ENCODE measurements at regions not wholly inside any gene's neighbourhood (a gene's known extent, or its start where the extent isn't known, plus 50 kb on each side); places are given as distances from the start of the nearest gene placed in this dataset.

DNA sequence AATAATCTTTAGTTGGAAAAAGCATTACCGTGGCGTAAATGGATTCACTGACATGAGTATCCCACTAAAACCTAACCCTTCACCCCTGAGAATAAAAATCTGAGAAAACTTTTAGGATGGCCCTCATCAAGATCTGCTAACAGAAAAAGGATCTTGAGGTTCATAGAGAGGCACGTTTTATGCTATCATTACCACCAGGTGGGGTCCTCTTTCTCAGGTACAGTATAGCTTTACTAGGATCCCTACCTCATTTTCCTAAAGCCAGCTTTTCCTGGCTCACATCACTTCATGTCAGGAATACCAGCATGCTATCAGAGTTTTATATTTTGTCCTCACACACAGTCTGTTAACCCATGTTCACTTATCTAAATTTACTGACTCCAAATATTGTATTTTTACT is 173.7 kb downstream of the POM121L12 start:
- intact Hi-C loops (cut with micrococcal nuclease), result no loop called here
- TF ChIP-seq, protein P1, sequence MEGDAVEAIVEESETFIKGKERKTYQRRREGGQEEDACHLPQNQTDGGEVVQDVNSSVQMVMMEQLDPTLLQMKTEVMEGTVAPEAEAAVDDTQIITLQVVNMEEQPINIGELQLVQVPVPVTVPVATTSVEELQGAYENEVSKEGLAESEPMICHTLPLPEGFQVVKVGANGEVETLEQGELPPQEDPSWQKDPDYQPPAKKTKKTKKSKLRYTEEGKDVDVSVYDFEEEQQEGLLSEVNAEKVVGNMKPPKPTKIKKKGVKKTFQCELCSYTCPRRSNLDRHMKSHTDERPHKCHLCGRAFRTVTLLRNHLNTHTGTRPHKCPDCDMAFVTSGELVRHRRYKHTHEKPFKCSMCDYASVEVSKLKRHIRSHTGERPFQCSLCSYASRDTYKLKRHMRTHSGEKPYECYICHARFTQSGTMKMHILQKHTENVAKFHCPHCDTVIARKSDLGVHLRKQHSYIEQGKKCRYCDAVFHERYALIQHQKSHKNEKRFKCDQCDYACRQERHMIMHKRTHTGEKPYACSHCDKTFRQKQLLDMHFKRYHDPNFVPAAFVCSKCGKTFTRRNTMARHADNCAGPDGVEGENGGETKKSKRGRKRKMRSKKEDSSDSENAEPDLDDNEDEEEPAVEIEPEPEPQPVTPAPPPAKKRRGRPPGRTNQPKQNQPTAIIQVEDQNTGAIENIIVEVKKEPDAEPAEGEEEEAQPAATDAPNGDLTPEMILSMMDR (IDR thresholded peaks at IDR 0.05; ENCODE audit: unreplicated experiment), result no peak
- ChIA-PET POLR2A (no interaction called here), CTCF (no interaction called here)
- H3K4me1 Mint-ChIP-seq (ENCODE audit: insufficient read depth, unreplicated experiment), result no peaks in the 10 kb centered on the region
- BruUV-seq (replicated peaks), result no TSS peak
- peaks cover 6% of the 10 kb centered on the region for H3K9me3 Mint-ChIP-seq (ENCODE audit: unreplicated experiment)
- peaks cover 24% of the 10 kb centered on the region for H3K27me3 Mint-ChIP-seq (ENCODE audit: insufficient read depth, unreplicated experiment)
- no peak for DNase-seq (ENCODE audit: unreplicated experiment)
- no peak overlapping the region for H3K27ac Mint-ChIP-seq (ENCODE audit: low read depth, unreplicated experiment)
- H3K4me3 Mint-ChIP-seq (ENCODE audit: unreplicated experiment), result no peak overlapping the region
- peaks cover 5% of the 10 kb centered on the region for H3K36me3 Mint-ChIP-seq (ENCODE audit: insufficient read depth, unreplicated experiment)

DNA sequence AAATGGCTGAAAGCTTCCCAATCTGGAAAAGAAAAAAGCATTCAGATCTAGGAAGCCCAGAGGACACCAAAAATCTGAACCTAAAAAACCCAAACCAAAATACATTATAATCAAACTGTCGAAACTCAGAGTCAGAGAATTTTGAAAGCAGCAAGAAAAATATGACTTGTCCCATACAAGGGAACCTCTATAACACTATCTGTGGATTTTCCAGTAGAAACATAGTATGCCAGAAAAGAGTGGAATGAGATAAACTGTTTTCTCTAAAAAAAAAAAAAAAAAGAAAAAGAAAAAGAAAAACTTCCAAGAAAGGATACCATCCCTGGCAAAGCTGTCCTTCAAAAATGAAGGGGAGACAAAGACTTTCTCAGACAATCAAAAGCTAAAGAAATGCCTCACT is 179.0 kb downstream of the POM121L12 start:
- H3K36me3 Mint-ChIP-seq (ENCODE audit: insufficient read depth, unreplicated experiment), result no peaks in the 10 kb centered on the region
- no peak overlapping the region for H3K4me3 Mint-ChIP-seq (ENCODE audit: unreplicated experiment)
- peaks cover 21% of the 10 kb centered on the region for H3K9me3 Mint-ChIP-seq (ENCODE audit: unreplicated experiment)
- ChIA-PET CTCF (no interaction called here), POLR2A (no interaction called here)
- H3K27me3 Mint-ChIP-seq (ENCODE audit: insufficient read depth, unreplicated experiment), result no peaks in the 10 kb centered on the region
- BruUV-seq (replicated peaks), result no TSS peak
- DNase-seq (ENCODE audit: unreplicated experiment), result no peak
- intact Hi-C loops (cut with micrococcal nuclease), result no loop called here
- no peak overlapping the region for H3K27ac Mint-ChIP-seq (ENCODE audit: low read depth, unreplicated experiment)
- H3K4me1 Mint-ChIP-seq (ENCODE audit: insufficient read depth, unreplicated experiment), result no peaks in the 10 kb centered on the region
- TF ChIP-seq, protein P1 (IDR thresholded peaks at IDR 0.05; ENCODE audit: unreplicated experiment), result no peak

DNA sequence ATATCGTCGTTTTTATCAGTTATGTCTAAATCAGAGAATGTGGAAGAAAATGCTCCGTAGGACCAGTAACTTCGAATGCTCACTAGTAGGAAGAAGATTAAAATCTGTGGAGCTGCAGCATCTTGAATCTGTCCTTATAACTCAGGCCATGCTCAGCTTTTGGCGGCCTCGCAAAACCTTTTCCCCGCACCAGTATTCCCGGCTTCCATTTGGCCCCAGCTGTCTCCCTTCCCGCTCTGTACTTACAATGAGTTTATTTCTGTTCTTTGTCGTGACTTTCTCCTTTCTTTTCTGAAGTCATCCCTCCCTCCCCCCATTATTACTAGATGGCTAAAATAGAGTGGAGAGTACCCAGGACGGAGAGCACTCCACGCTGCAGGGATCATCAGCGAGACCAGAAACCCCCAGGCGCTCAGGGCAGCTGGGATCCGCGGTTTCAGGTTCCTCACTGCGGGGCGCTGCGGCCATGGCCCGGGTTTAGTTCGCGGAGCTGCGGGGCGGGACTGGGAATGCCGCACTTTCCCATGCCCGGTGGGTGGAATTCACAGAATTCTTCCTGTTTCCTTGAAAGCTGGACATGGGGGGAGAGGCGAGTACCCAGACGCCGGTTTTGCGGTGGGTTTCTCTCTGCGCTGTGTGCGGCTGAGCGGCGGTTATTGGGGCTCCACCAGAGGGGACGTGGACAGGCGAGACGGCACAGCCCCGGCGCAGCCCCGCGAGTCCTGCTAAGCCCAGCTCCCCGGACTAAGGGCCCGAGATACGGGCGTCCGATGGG is 183.5 kb downstream of the POM121L12 start:
- intact Hi-C loops (cut with micrococcal nuclease), result no loop called here
- Mint-ChIP-seq H3K27ac (ENCODE audit: low read depth, unreplicated experiment) (no peak overlapping the region), H3K4me1 (ENCODE audit: insufficient read depth, unreplicated experiment) (no peaks in the 10 kb centered on the region), H3K4me3 (ENCODE audit: unreplicated experiment) (no peak overlapping the region), H3K9me3 (ENCODE audit: unreplicated experiment) (peaks cover 18% of the 10 kb centered on the region), H3K36me3 (ENCODE audit: insufficient read depth, unreplicated experiment) (no peaks in the 10 kb centered on the region), H3K27me3 (ENCODE audit: insufficient read depth, unreplicated experiment) (peaks cover 37% of the 10 kb centered on the region)
- ChIA-PET CTCF (no interaction called here), POLR2A (no interaction called here)
- BruUV-seq (replicated peaks), result no TSS peak
- DNase-seq (ENCODE audit: unreplicated experiment), result no peak
- TF ChIP-seq, protein P1 (IDR thresholded peaks at IDR 0.05; ENCODE audit: unreplicated experiment), result no peak

GRCh38 chr7:53229202-53229601 is 193.8 kb downstream of the POM121L12 start:
- ChIA-PET POLR2A (no interaction called here), CTCF (interaction anchor here (0.6 kb wide), 1 partner anchor 544 kb away, joined by 3 read pairs; no protein-coding TSS in a partner anchor)
- H3K9me3 Mint-ChIP-seq (ENCODE audit: unreplicated experiment), result no peaks in the 10 kb centered on the region
- peaks cover 67% of the 10 kb centered on the region for H3K27me3 Mint-ChIP-seq (ENCODE audit: insufficient read depth, unreplicated experiment)
- no peak overlapping the region for H3K27ac Mint-ChIP-seq (ENCODE audit: low read depth, unreplicated experiment)
- H3K4me1 Mint-ChIP-seq (ENCODE audit: insufficient read depth, unreplicated experiment), result no peaks in the 10 kb centered on the region
- intact Hi-C loops (cut with micrococcal nuclease), result no loop called here
- BruUV-seq (replicated peaks), result no TSS peak
- H3K4me3 Mint-ChIP-seq (ENCODE audit: unreplicated experiment), result no peak overlapping the region
- TF ChIP-seq, protein P1 (IDR thresholded peaks at IDR 0.05; ENCODE audit: unreplicated experiment), result no peak
- DNase-seq (ENCODE audit: unreplicated experiment), result no peak
- no peaks in the 10 kb centered on the region for H3K36me3 Mint-ChIP-seq (ENCODE audit: insufficient read depth, unreplicated experiment)

Data from MCF 10A (cell line).